SK-N-SH (cell line): ENCODE measurements at regions not wholly inside any gene's neighbourhood (a gene's known extent, or its start where the extent isn't known, plus 50 kb on each side); places are given as distances from the start of the nearest gene placed in this dataset.

Experiments
- CTCF ChIA-PET: fragments of 300-600, 350-600 bp; formaldehyde crosslinking; extraction: SDS; loops from one replicate; lab custom pipeline; 2021; lab: Yijun Ruan, JAX
- POLR2A ChIA-PET: fragments of 350-600 bp; sonication (Branson Sonifier 250); formaldehyde crosslinking; extraction: SDS; loops from one replicate; lab custom pipeline; 2020; ENCODE audit warnings: antibody characterized with exemption, inconsistent platforms; lab: Yijun Ruan, JAX
- DNase-seq: peaks from one replicate; pipeline ENCODE4 v3.0.0; 2012
- H2AFZ ChIP-seq: fragments of 200-600 bp; sonication (generic); 2 replicates; pipeline ENCODE4 v1.8.1; 2016; ENCODE audit warnings: antibody characterized with exemption, mild to moderate bottlenecking, low read depth
- H3F3A ChIP-seq: fragments of 200-600 bp; sonication (generic); replicated peaks from 2 replicates; pipeline ENCODE3; 2016; ENCODE audit warnings: antibody characterized with exemption, mild to moderate bottlenecking; ENCODE audit not compliant: insufficient read depth
- H3K27ac ChIP-seq, 2 experiments: fragments of 200-500 bp in 1 of 2; fragments of 200-600 bp in 1 of 2; sonication (Bioruptor generic) in 1 of 2; sonication (generic), shearing (Covaris generic) in 1 of 2; 2 replicates each; pipeline versions ENCODE4 v1.5.1 to v1.6.1; 2014 to 2016; ENCODE audit warnings: low read depth in 2 of 2, inconsistent platforms in 1 of 2, low read length in 1 of 2, mild to moderate bottlenecking in 1 of 2, mixed read lengths in 1 of 2
- H3K27me3 ChIP-seq: fragments of 200-600 bp; sonication (generic), shearing (Covaris generic); 2 replicates; pipeline ENCODE4 v1.6.1; 2016; ENCODE audit warnings: mixed run types; ENCODE audit not compliant: insufficient read depth
- H3K36me3 ChIP-seq, 2 experiments: fragments of 200-500 bp in 1 of 2; fragments of 200-600 bp in 1 of 2; sonication (Bioruptor generic) in 1 of 2; sonication (generic) in 1 of 2; replicated peaks in 1 of 2; 2 replicates each; pipeline versions ENCODE3 to v1.5.1; 2014 to 2016; ENCODE audit warnings: low read length in 1 of 2, mild to moderate bottlenecking in 1 of 2; ENCODE audit not compliant: insufficient read depth in 2 of 2, control insufficient read depth in 1 of 2
- H3K4me1 ChIP-seq, 2 experiments: fragments of 200-500 bp in 1 of 2; fragments of 200-600 bp in 1 of 2; sonication (Bioruptor generic) in 1 of 2; sonication (generic), shearing (Covaris generic) in 1 of 2; 2 replicates each; pipeline versions ENCODE4 v1.5.1 to v1.6.1; 2014 to 2016; ENCODE audit warnings: low read depth in 1 of 2, low read length in 1 of 2, mixed run types in 1 of 2; ENCODE audit not compliant: insufficient read depth in 2 of 2, control insufficient read depth in 1 of 2
- H3K4me2 ChIP-seq: fragments of 200-600 bp; sonication (generic), shearing (Covaris generic); 2 replicates; pipeline ENCODE4 v1.6.1; 2017; ENCODE audit warnings: mixed run types
- H3K4me3 ChIP-seq, 2 experiments: fragments of 200-500 bp in 1 of 2; fragments of 200-600 bp in 1 of 2; sonication (Bioruptor generic) in 1 of 2; sonication (generic), shearing (Covaris generic) in 1 of 2; 2 replicates each; pipeline versions ENCODE4 v1.5.1 to v1.8.1; 2014 to 2016; ENCODE audit warnings: low read depth in 2 of 2, inconsistent platforms in 1 of 2, low read length in 1 of 2, mild to moderate bottlenecking in 1 of 2, mixed read lengths in 1 of 2, moderate library complexity in 1 of 2
- H3K79me2 ChIP-seq: fragments of 200-600 bp; sonication (generic); 2 replicates; pipeline ENCODE4 v1.8.1; 2017; ENCODE audit warnings: mild to moderate bottlenecking; ENCODE audit not compliant: insufficient read depth
- H3K9ac ChIP-seq: fragments of 200-600 bp; sonication (generic); 2 replicates; pipeline ENCODE4 v1.6.1; 2017; ENCODE audit warnings: mixed run types
- H3K9me2 ChIP-seq: fragments of 200-600 bp; sonication (generic); 2 replicates; pipeline ENCODE4 v1.6.1; 2017; ENCODE audit warnings: mixed run types
- H3K9me3 ChIP-seq: fragments of 200-600 bp; sonication (generic); 2 replicates; pipeline ENCODE4 v1.6.1; 2017; ENCODE audit warnings: mixed run types, mild to moderate bottlenecking, moderate library complexity
- H4K20me1 ChIP-seq: fragments of 200-600 bp; sonication (generic); 2 replicates; pipeline ENCODE4 v1.6.1; 2017; ENCODE audit warnings: mild to moderate bottlenecking, mixed run types; ENCODE audit not compliant: insufficient read depth
- CTCF ChIP-seq: fragments of 200-600 bp; sonication (generic); IDR thresholded peaks from 2 replicates; pipeline ENCODE4 v1.6.1; 2017; ENCODE audit warnings: antibody characterized with exemption, mild to moderate bottlenecking, moderate library complexity
- ELF1 ChIP-seq: IDR thresholded peaks from 2 replicates; pipeline ENCODE4 v1.4.0; 2012
- EP300 ChIP-seq, 2 experiments: IDR thresholded peaks; 2 replicates each; pipeline versions ENCODE4 v1.4.0 to v1.6.1; 2012; ENCODE audit warnings: borderline replicate concordance in 1 of 2, low read depth in 1 of 2, low read length in 1 of 2
- EZH2phosphoT487 ChIP-seq: fragments of 200-600 bp; sonication (generic); IDR thresholded peaks from 2 replicates; pipeline ENCODE4 v1.6.1; 2017; ENCODE audit warnings: low read depth, mixed run types, mild to moderate bottlenecking, antibody characterized with exemption, moderate library complexity, borderline replicate concordance
- GABPA ChIP-seq: IDR thresholded peaks from 2 replicates; pipeline ENCODE4 v1.4.0; 2012; ENCODE audit warnings: low read depth, mild to moderate bottlenecking
- GATA2 ChIP-seq: sonication (generic); formaldehyde crosslinking; IDR thresholded peaks from 2 replicates; pipeline ENCODE4 v1.5.0; 2020; ENCODE audit warnings: mild to moderate bottlenecking, missing genetic modification reagents
- IRF3 ChIP-seq: fragments of 150-350 bp; IDR thresholded peaks from 2 replicates; pipeline ENCODE4 v1.6.1; 2016; ENCODE audit warnings: mild to moderate bottlenecking, low read depth, low read length
- MAX ChIP-seq: IDR thresholded peaks from 2 replicates; pipeline ENCODE4 v1.4.0; 2012; ENCODE audit warnings: low read depth
- MXI1 ChIP-seq: IDR thresholded peaks from 2 replicates; pipeline ENCODE4 v1.6.1; 2012; ENCODE audit warnings: mild to moderate bottlenecking, low read depth, low read length, improper control_type of control experiment
- NFIC ChIP-seq: IDR thresholded peaks from 2 replicates; pipeline ENCODE4 v1.4.0; 2012; ENCODE audit warnings: borderline replicate concordance
- PBX3 ChIP-seq: IDR thresholded peaks from 2 replicates; pipeline ENCODE4; 2012
- POLR2AphosphoS5 ChIP-seq: IDR thresholded peaks from 2 replicates; pipeline ENCODE4 v1.6.1; 2012; ENCODE audit warnings: low read depth, low read length
- RAD21 ChIP-seq: IDR thresholded peaks from 2 replicates; pipeline ENCODE4 v1.6.1; 2012; ENCODE audit warnings: mild to moderate bottlenecking, low read length
- TEAD4 ChIP-seq: IDR thresholded peaks from 2 replicates; pipeline ENCODE4 v1.4.0; 2012; ENCODE audit warnings: mild to moderate bottlenecking, borderline replicate concordance; ENCODE audit not compliant: insufficient read depth
- USF1 ChIP-seq: IDR thresholded peaks from 2 replicates; pipeline ENCODE4 v1.4.0; 2012; ENCODE audit warnings: low read depth, borderline replicate concordance
- USF2 ChIP-seq: fragments of 150-350 bp; IDR thresholded peaks from 2 replicates; pipeline ENCODE4 v1.6.1; 2017; ENCODE audit warnings: antibody characterized with exemption, low read length, low read depth, borderline replicate concordance
- YY1 ChIP-seq: IDR thresholded peaks from 2 replicates; pipeline ENCODE4 v1.4.0; 2012; ENCODE audit warnings: low read depth, mild to moderate bottlenecking
- WGBS: methylation state at CpG from one replicate; pipeline ENCODE4 v1.1.6; 2017; ENCODE audit warnings: low lambda C conversion rate; 5-methylcytosine and 5-hydroxymethylcytosine counted together

- no peak for TF ChIP-seq CTCF
- TF ChIP-seq PBX3: no peak
- no peak for TF ChIP-seq GATA2
- no peak for TF ChIP-seq USF2
- no peak for TF ChIP-seq POLR2AphosphoS5
- no peak for TF ChIP-seq GABPA
- no peak for TF ChIP-seq TEAD4
- no peak for TF ChIP-seq ELF1
- no peak for TF ChIP-seq EZH2phosphoT487
- TF ChIP-seq NFIC: no peak
- no peak for TF ChIP-seq YY1
- TF ChIP-seq RAD21: no peak
- no peak for TF ChIP-seq USF1
- no peak for TF ChIP-seq EP300 (IDR thresholded peaks at IDR 0.05; ENCODE audit: borderline replicate concordance in 1 of 2, low read depth in 1 of 2, low read length in 1 of 2)
- TF ChIP-seq IRF3: no peak
- no peak for TF ChIP-seq MAX
- no peak for TF ChIP-seq MXI1
- TF ChIP-seq, all 33 proteins: peak for 0
- Histone ChIP-seq H3F3A (no peaks in the 10 kb centered on the region), H3K4me2 (no peak overlapping the region), H3K27me3 (no peaks in the 10 kb centered on the region), H2AFZ (no peak overlapping the region), H3K9me3 (no peaks in the 10 kb centered on the region), H3K9me2 (no peaks in the 10 kb centered on the region), H3K9ac (no peak overlapping the region), H3K79me2 (no peaks in the 10 kb centered on the region), H3K4me1 (no peaks in the 10 kb centered on the region), H3K27ac (no peak overlapping the region), H4K20me1 (no peaks in the 10 kb centered on the region), H3K36me3 (no peaks in the 10 kb centered on the region), H3K4me3 (no peak overlapping the region)
- 86% methylated on average over 4 of the region's 7 CpGs for WGBS
- ChIA-PET CTCF (no interaction called here), POLR2A (no interaction called here)
- no peak for DNase-seq
These were observed 782.2 kb upstream of the RGMB start for GRCh38 chr5:97991236-97991635.
